Heart left ventricle (tissue), 13 donors: ENCODE measurements at regions not wholly inside any gene's neighbourhood (a gene's known extent, or its start where the extent isn't known, plus 50 kb on each side); places are given as distances from the start of the nearest gene placed in this dataset.

Experiments used
- CTCF ChIP-seq, 12 donors: fragments of 200-600 bp; sonication (generic) in 4 of 12; IDR thresholded peaks; one replicate each; pipeline versions ENCODE4 v1.5.0 to v1.8.0; 2018 to 2022; ENCODE audit warnings: antibody characterized with exemption in 12 of 12, mild to moderate bottlenecking in 5 of 12
- POLR2A ChIP-seq, 2 donors: fragments of 450-650 bp; IDR thresholded peaks; one replicate each; pipeline ENCODE4 v1.6.1; 2017; ENCODE audit warnings: antibody characterized with exemption in 2 of 2, mild to moderate bottlenecking in 2 of 2, moderate library complexity in 2 of 2
- donor health status: ischemic (EF 13 %, LVEDD 7.1; RV severe dilation, severe dysfunction).
- donor health status: DM: no; HTN: yes; CAD: no.
- donor health status: DM: no; HTN: no; CAD: no.
- donor health status: ischemic (EF 25% LVEDD 6.9; RV normal size, moderate dysfunction).
- donor health status: ischemic (EF 25% LVEDD 5.7; RV mildly dilated, moderate dysfunction).
- donor health status: ischemic (EF 35%, LVEDD 5.7; RV mildly dilated, moderate dysfunction).
- donor health status: nonischemic (EF 11% LVEDD 7.7; RV severe dilation, severe dysfunction).
- donor health status: DM: yes; HTN: yes; CAD: no.
- donor health status: PGD.
- donor health status: ischemic (EF 29% LVEDD 5.4; RV normal size, mild dysfunction).
- donor health status: nonischemic (EF 23%, LVEDD 6.1; RV moderate dilation, normal function).

GRCh38 chr4:37008199-37008598 lies 236.3 kb upstream of the NWD2 start:
- no peak for TF ChIP-seq CTCF (IDR thresholded peaks at IDR 0.05)
- no peak for TF ChIP-seq POLR2A (IDR thresholded peaks at IDR 0.05)
